ENCODE measurements at regions not wholly inside any gene's neighbourhood (a gene's known extent, or its start where the extent isn't known, plus 50 kb on each side); places are given as distances from the start of the nearest gene placed in this dataset.
"Not testable (repeated sequence)": the region's sequence is repeated elsewhere in the genome, so short reads cannot be mapped to it uniquely, and the experiment has no call there.

- no peak for DNase-seq
These were observed 487.0 kb upstream of the FANCL start for GRCh38 chr2:58727981-58728656.

- DNase-seq: no peak
These were observed 480.9 kb upstream of the FANCL start for GRCh38 chr2:58721912-58722591.

DNA sequence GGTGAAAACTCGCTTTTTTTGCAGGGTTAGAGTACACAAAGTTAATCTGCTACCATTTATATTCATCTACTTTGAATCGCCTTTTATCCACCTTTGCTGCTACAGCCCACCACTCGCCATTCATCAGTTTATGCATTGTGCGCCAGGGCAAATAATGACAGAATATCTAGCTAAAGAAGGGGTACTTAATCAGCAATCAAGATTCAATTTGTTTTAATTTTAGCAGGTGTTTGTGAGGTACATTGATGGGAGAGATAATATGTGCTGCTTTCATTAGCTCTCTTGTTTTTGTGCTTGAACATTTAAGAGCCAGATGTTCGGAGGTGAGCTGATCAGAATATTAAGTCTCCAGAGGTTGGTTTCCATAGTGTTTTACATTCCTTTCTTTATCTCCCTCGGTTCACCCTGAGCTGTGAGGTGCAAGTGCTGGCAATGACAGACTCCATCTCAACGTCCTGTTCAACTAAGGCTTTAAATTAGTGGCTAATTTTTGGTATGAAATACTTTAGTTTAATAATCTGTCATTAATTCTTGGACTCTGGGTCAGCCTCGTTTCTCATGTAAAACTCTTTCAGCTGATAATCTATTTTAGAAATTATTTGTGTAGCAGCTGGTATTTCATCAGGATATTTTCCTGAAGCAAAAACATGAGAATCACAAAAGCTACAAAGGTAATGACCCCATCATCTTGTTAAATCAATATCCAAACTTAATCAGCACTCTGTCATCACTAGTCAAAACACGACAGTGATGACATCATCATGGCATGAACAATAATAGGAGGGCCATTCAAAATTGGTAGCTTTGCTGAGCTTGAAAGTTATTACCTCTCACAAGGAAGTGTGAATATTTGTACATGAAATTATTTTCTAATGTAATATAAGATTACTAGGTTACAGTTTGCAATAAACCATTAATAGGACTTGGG, 479.9 kb upstream of the FANCL start:
- DNase-seq: no peak

GRCh38 chr2:58720033-58720769, 479.1 kb upstream of the FANCL start:
- DNase-seq: no peak

GRCh38 chr2:58715344-58715743, 474.2 kb upstream of the FANCL start:
- DNase-seq: no peak

DNA sequence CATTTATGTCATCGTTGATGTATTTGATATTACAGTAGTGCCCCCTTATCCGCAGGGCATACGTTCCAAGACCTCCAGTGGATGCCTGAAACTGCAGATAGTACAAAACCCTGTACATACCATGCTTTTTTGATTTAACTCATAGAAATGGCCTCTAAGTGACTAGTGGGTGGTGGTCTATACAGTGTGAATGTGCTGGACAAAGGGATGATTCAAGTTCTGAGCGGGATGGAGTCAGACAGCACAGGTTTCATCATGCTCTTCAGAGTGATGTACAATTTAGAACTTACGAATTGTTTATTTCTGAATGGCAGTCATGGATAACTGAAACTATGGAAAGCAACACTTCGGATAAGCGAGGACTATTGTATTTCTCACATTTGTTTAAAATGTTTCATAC, 473.1 kb upstream of the FANCL start:
- DNase-seq: no peak

- no peak for DNase-seq
These were observed 469.7 kb upstream of the FANCL start for GRCh38 chr2:58710795-58711279.

GRCh38 chr2:58709687-58710354, 468.7 kb upstream of the FANCL start:
- DNase-seq: no peak

GRCh38 chr2:58709274-58709673, 468.1 kb upstream of the FANCL start:
- no peak for DNase-seq

DNA sequence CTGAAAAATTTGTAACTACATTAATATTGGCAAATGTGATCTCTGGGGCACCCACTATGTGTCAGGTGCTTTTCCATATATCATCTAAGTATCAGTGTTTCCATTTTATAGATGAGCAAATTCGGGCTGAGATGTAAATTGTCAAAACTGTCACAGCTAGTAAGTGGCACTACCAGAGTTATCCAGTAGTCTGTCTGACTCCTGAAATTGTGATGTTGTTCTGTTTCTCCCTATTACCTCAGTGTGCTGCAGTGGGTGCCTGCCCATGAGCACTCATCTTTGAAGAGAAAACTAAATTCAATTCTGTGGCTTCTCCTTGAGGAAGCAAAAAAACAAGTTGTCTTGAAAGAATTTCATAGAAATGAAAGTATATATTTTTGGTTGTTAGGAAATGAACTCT, 467.4 kb upstream of the FANCL start:
- no peak for DNase-seq

GRCh38 chr2:58702302-58702885, 461.3 kb upstream of the FANCL start:
- DNase-seq: no peak

- no peak for DNase-seq
These were observed 460.7 kb upstream of the FANCL start for GRCh38 chr2:58701688-58702301.

DNA sequence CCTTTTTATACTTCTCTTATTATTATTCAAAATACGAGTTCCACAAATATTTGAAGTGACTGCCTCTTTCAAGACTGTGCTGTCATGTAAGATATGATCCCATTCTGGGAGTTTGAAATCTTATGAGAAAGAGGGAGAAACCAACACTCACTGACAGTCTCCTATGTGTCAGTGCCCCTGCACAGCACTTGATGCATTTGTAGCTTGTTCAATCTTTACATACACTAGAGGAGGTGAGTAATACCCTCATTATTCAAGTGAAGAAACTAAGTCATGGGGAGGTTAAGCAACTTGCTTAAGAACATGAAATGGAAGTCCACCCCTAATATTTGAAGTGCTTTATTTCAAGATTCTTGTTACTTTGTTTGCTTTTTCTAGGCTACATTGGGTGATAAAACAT, 459.5 kb upstream of the FANCL start:
- no peak for DNase-seq

GRCh38 chr2:58699411-58699810, 458.3 kb upstream of the FANCL start:
- no peak for DNase-seq

GRCh38 chr2:58698620-58699019, 457.5 kb upstream of the FANCL start:
- DNase-seq: no peak

DNA sequence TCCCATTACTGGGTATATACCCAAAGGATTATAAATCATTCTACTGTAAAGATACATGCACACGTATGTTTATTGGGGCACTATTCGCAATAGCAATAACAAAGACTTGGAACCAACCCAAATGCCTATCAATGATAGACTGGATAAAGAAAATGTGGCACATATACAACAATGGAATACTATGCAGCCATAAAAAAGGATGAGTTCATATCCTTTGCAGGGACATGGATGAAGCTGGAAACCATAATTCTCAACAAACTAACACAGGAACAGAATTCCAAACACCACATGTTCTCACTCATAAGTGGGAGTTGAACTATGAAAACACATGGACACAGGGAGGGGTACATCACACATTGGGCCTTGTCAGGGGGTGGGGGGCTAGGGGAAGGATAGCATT, 453.0 kb upstream of the FANCL start:
- DNase-seq: not testable (repeated sequence)

- not testable (repeated sequence) for DNase-seq
These were observed 449.9 kb upstream of the FANCL start for GRCh38 chr2:58691041-58691440.

DNA sequence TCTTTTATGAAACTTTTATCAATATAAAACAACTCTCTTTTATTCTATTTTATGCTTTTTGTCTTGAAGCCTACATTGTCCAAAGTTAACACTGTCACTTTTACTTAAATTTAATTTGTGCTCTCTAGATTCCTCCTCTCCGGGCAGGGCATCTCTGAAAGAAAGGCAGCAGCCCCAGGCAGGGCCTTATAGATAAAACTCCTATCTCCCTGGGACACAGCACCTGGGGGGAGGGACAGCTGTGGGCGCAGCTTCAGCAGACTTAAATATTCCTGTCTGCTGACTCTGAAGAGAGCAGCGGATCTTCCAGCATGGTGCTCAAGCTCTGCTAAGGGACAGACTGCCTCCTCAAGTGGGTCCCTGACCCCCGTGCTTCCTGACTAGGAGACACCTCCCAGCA, 447.7 kb upstream of the FANCL start:
- DNase-seq: no peak

- DNase-seq: no peak
These were observed 445.7 kb upstream of the FANCL start for GRCh38 chr2:58686776-58687175.

DNA sequence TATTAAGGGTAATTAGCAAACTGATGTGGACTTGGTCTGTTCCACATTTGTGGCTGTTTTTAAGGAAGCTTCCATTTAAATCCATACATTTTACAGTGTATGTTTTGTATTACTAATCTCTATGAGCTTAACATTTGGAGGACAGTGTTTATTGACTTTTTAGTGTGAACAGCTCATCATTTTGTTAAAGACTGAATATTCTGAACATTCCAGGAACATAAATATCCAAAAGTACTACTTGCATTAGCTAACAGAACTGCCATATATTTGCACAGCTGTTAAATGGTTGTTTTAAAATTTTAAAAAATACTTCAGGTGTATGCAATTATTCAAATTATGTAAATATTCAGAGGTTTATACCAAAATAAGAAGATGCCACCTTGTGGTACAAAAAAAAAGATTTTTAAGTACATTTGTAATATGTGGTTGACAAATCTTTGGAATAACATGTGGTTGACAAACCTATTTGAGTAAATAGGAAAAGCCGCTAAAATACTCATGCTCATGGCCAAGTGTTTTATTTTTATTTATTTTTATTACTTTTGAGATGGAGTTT, 439.7 kb upstream of the FANCL start:
- no peak for DNase-seq

DNA sequence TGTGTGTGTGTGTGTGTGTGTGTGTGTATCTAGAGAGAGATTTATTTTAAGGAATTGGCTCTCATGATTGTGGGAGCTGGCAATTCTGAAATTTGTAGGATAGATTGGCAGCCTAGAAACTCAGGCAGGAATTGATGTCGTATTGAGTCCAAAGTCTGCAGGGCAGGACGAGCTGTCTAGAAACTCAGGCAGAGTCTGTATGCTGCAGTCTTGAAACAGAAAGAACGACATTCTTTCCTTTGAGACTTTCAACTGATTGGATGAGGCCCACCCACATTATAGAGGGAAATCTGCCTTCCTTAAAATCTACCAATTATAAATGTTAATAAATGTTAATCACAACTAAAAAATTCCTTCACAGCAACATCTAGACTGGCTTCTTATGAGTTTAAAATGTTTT, 436.6 kb upstream of the FANCL start:
- no peak for DNase-seq
